ENCODE measurements at regions not wholly inside any gene's neighbourhood (a gene's known extent, or its start where the extent isn't known, plus 50 kb on each side); places are given as distances from the start of the nearest gene placed in this dataset.

GRCh38 chr18:47748847-47749599, 181.4 kb downstream of the SMAD2 start (continued):
- TF ChIP-seq ZNF639 (CRISPR knock-in tag; conservative IDR thresholded peaks at IDR 0.05 in 1 of 2, IDR thresholded peaks at IDR 0.05 in 1 of 2): no peak
- TF ChIP-seq ZNF561 (CRISPR knock-in tag; conservative IDR thresholded peaks at IDR 0.05): no peak
- no peak for TF ChIP-seq SETDB1 (IDR thresholded peaks at IDR 0.05; ENCODE audit: low read length)
- TF ChIP-seq MIER1 (IDR thresholded peaks at IDR 0.05; ENCODE audit: low read depth): no peak
- TF ChIP-seq SMC3 (conservative IDR thresholded peaks at IDR 0.05; ENCODE audit: insufficient read depth, low read depth, low read length): peak; percentile 95
- TF ChIP-seq SFPQ (IDR thresholded peaks at IDR 0.05; ENCODE audit: low read depth, low read length): no peak
- TF ChIP-seq ATF1 (CRISPR knock-in tag; IDR thresholded peaks at IDR 0.05): no peak
- TF ChIP-seq ATF1 (tag; IDR thresholded peaks at IDR 0.05): 0 out of 2 replicates have a peak, but pooled peaks have one; percentile 14
- no peak for TF ChIP-seq STAT5A (IDR thresholded peaks at IDR 0.05; ENCODE audit: borderline replicate concordance, low read length)
- TF ChIP-seq RB1 (IDR thresholded peaks at IDR 0.05; ENCODE audit: low read depth): peak; percentile 98
- peak; percentile 72 for TF ChIP-seq CXXC5 (CRISPR knock-in tag; IDR thresholded peaks at IDR 0.05)
- TF ChIP-seq RFX7 (CRISPR knock-in tag; IDR thresholded peaks at IDR 0.05): no peak
- TF ChIP-seq MEIS2 (IDR thresholded peaks at IDR 0.05; ENCODE audit: partially characterized antibody): no peak
- TF ChIP-seq ZNF785 (CRISPR knock-in tag; IDR thresholded peaks at IDR 0.05): no peak
- TF ChIP-seq USF1 (CRISPR knock-in tag; IDR thresholded peaks at IDR 0.05): no peak
- TF ChIP-seq SMAD1 (IDR thresholded peaks at IDR 0.05; ENCODE audit: low read depth, low read length, partially characterized antibody): no peak
- TF ChIP-seq ZC3H4 (CRISPR knock-in tag; IDR thresholded peaks at IDR 0.05; ENCODE audit: borderline replicate concordance): no peak

Data from K562 (cell line).